NB4 (cell line): ENCODE measurements at regions not wholly inside any gene's neighbourhood (a gene's known extent, or its start where the extent isn't known, plus 50 kb on each side); places are given as distances from the start of the nearest gene placed in this dataset.

ENCODE experiments used
- DNase-seq: peaks from one replicate; pipeline ENCODE4 v3.0.0; 2010; ENCODE audit warnings: low read depth
- H3K4me3 ChIP-seq: one replicate; pipeline ENCODE4 v1.5.1; 2011; ENCODE audit warnings: mild to moderate bottlenecking, low read depth, low read length, moderate library complexity
- CTCF ChIP-seq: IDR thresholded peaks from one replicate; pipeline ENCODE4 v1.5.1; 2012; ENCODE audit warnings: low read depth, low read length
- MAX ChIP-seq: IDR thresholded peaks from 2 replicates; pipeline ENCODE4 v1.6.1; 2011; ENCODE audit warnings: low read depth, low read length
- MYC ChIP-seq: IDR thresholded peaks from 2 replicates; pipeline ENCODE4 v1.6.1; 2011; ENCODE audit warnings: low read depth, low read length
- POLR2A ChIP-seq: IDR thresholded peaks from 2 replicates; pipeline ENCODE4 v1.6.1; 2011; ENCODE audit warnings: mild to moderate bottlenecking; ENCODE audit not compliant: insufficient read length; ENCODE audit errors: extremely low read depth

- TF ChIP-seq POLR2A, result no peak
- TF ChIP-seq CTCF, result no peak
- TF ChIP-seq MYC, result no peak
- no peak for TF ChIP-seq MAX
Observed at GRCh38 chr2:163265562-163265961, 427.0 kb upstream of the KCNH7 start.

GRCh38 chr2:163264341-163264740 lies 425.8 kb upstream of the KCNH7 start:
- TF ChIP-seq MYC, result no peak
- no peak for TF ChIP-seq POLR2A
- TF ChIP-seq MAX, result no peak
- no peak for TF ChIP-seq CTCF
- H3K4me3 ChIP-seq, result no peak overlapping the region
- DNase-seq, result no peak

More at GRCh38 chr2:163265562-163265961, 427.0 kb upstream of the KCNH7 start:
- DNase-seq, result no peak
- H3K4me3 ChIP-seq, result no peak overlapping the region

DNA sequence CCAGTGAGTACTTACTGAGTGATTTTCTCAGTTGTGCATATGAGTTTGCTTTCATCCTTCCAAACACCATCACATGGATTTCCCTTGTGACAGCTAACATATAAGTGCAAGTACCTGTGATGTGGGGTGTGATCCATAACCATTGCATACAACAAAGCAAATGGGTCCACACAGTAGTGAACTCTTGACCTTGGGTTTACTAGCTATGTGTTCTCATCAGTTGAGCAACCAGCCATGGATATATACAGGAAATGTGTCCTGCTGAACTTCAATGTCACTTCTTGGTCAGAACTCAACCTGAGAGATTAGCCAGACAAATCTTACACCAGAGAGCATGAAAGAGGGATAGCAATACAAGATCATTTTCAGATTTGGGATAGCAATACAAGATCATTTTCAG lies 420.9 kb upstream of the KCNH7 start:
- TF ChIP-seq POLR2A (no peak), MAX (no peak), CTCF (no peak), MYC (no peak)
- H3K4me3 ChIP-seq, result no peak overlapping the region
- DNase-seq, result no peak

GRCh38 chr2:163255086-163255485 lies 416.5 kb upstream of the KCNH7 start:
- TF ChIP-seq CTCF, result no peak
- no peak for TF ChIP-seq POLR2A
- no peak for TF ChIP-seq MAX
- TF ChIP-seq MYC, result no peak
- H3K4me3 ChIP-seq, result no peak overlapping the region
- no peak for DNase-seq

DNA sequence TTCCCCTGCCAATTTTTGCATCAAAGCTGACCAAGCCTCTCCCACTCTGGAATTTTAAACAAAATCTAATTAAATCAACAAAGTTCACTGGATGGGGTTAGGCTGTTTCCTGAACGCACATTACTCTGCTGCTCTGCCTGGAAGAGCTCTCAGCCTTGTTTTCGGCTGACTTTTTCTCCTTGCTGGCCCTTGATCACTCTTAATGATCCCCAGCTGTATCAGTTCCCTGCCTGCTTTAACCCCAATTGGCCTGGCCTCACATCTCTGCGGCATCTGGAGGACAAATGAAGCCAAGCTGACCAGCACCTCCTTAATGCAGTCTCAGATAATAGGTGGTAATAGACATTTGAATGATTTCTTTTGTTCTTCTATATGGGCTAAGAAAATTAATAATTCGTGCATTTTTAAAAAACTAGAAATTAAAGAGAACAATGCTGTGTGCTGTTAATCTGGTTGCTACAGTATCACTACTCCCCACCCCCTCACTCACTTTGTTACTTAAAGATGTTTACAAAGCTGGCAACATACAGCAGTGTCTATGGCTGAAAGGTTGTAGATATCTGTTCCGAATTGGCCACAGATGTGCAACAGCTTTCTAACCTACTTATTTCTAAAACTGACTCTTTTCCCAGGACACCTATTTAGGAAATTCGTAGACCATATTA lies 415.2 kb upstream of the KCNH7 start:
- TF ChIP-seq MAX, result no peak
- no peak for TF ChIP-seq POLR2A
- TF ChIP-seq MYC, result no peak
- no peak for TF ChIP-seq CTCF
- H3K4me3 ChIP-seq, result no peak overlapping the region
- no peak for DNase-seq
